Keratinocyte (primary cell): ENCODE measurements at regions not wholly inside any gene's neighbourhood (a gene's known extent, or its start where the extent isn't known, plus 50 kb on each side); places are given as distances from the start of the nearest gene placed in this dataset.

Source experiments
- DNase-seq: peaks from one replicate; pipeline ENCODE4 v3.0.0-alpha.2; 2011; ENCODE audit warnings: low read depth, missing footprints, low spot score
- FAIRE-seq: peaks from 2 replicates; lab custom pipeline; 2011; peaks lifted over from hg19 to GRCh38; lab: Jason Lieb, UNC
- H2AFZ ChIP-seq: 2 replicates; pipeline ENCODE4 v1.6.0; 2012; ENCODE audit warnings: low read length, control low read depth, inconsistent platforms; ENCODE audit not compliant: control insufficient read depth
- H3K27ac ChIP-seq: 2 replicates; pipeline ENCODE4 v1.5.1; 2011; ENCODE audit warnings: low read length; ENCODE audit not compliant: control insufficient read depth, insufficient read depth
- H3K27me3 ChIP-seq: 3 replicates; pipeline ENCODE4 v1.6.0; 2011; ENCODE audit warnings: low read length; ENCODE audit not compliant: control insufficient read depth, insufficient read depth; ENCODE audit errors: extremely low read depth
- H3K36me3 ChIP-seq, 2 experiments: 2 replicates in 1 of 2; 3 replicates in 1 of 2; pipeline ENCODE4 v1.5.1; 2011; ENCODE audit warnings: low read length in 2 of 2, mild to moderate bottlenecking in 1 of 2; ENCODE audit not compliant: control insufficient read depth in 2 of 2, insufficient read depth in 2 of 2; ENCODE audit errors: extremely low read depth in 1 of 2
- H3K4me1 ChIP-seq: 3 replicates; pipeline ENCODE4 v1.5.1; 2011; ENCODE audit warnings: low read length; ENCODE audit not compliant: control insufficient read depth, insufficient read depth; ENCODE audit errors: extremely low read depth
- H3K4me2 ChIP-seq: 3 replicates; pipeline ENCODE4 v1.6.0; 2011; ENCODE audit warnings: low read depth, low read length; ENCODE audit not compliant: control insufficient read depth, insufficient read depth; ENCODE audit errors: extremely low read depth
- H3K4me3 ChIP-seq, 3 experiments: fragments of 200-600 bp in 1 of 3; sonication (generic) in 1 of 3; 2 replicates in 2 of 3; 3 replicates in 1 of 3; pipeline ENCODE4 v1.5.1; 2011 to 2016; ENCODE audit warnings: low read length in 3 of 3, mild to moderate bottlenecking in 3 of 3, control low read depth in 2 of 3, inconsistent platforms in 1 of 3, low read depth in 1 of 3, mixed read lengths in 1 of 3, mixed run types in 1 of 3, moderate library complexity in 1 of 3; ENCODE audit not compliant: control insufficient read depth in 2 of 3, insufficient read depth in 2 of 3; ENCODE audit errors: extremely low read depth in 1 of 3
- H3K79me2 ChIP-seq: 2 replicates; pipeline ENCODE4 v1.6.0; 2012; ENCODE audit warnings: low read length; ENCODE audit not compliant: control insufficient read depth, insufficient read depth
- H3K9ac ChIP-seq: 3 replicates; pipeline ENCODE4 v1.6.0; 2011; ENCODE audit warnings: low read length; ENCODE audit not compliant: control insufficient read depth, insufficient read depth; ENCODE audit errors: extremely low read depth
- H3K9me1 ChIP-seq: 3 replicates; pipeline ENCODE4 v1.6.0; 2011; ENCODE audit warnings: low read length; ENCODE audit not compliant: control insufficient read depth, insufficient read depth; ENCODE audit errors: extremely low read depth
- H3K9me3 ChIP-seq: 2 replicates; pipeline ENCODE4 v1.5.1; 2012; ENCODE audit warnings: low read depth, low read length; ENCODE audit not compliant: control insufficient read depth
- H4K20me1 ChIP-seq: 3 replicates; pipeline ENCODE4 v1.6.0; 2011; ENCODE audit warnings: low read length; ENCODE audit not compliant: control insufficient read depth, insufficient read depth; ENCODE audit errors: extremely low read depth
- EZH2 ChIP-seq: IDR thresholded peaks from one replicate; pipeline ENCODE4 v1.6.1; 2012; ENCODE audit warnings: inconsistent platforms, mild to moderate bottlenecking, low read length, moderate library complexity
- dilution Hi-C: fragments of 300-500 bp; cut with MboI; formaldehyde crosslinking; loops from one replicate; pipeline ENCODE4 v1.7.0; 2020; ENCODE audit warnings: low sequenced_read_pairs; ENCODE audit not compliant: extremely low pct_ligation_motif_present
- TF ChIP-seq, protein P1 (sequence below), 3 experiments: IDR thresholded peaks in 1 of 3; conservative IDR thresholded peaks in 1 of 3; optimal IDR thresholded peaks in 1 of 3; 2 replicates in 2 of 3; 3 replicates in 1 of 3; pipeline versions ENCODE3 to v1.5.1; 2011; ENCODE audit warnings: low read length in 3 of 3, mild to moderate bottlenecking in 3 of 3, moderate library complexity in 2 of 3, control low read depth in 1 of 3, inconsistent platforms in 1 of 3; ENCODE audit not compliant: insufficient read depth in 2 of 3; ENCODE audit errors: extremely low read depth in 1 of 3

DNA sequence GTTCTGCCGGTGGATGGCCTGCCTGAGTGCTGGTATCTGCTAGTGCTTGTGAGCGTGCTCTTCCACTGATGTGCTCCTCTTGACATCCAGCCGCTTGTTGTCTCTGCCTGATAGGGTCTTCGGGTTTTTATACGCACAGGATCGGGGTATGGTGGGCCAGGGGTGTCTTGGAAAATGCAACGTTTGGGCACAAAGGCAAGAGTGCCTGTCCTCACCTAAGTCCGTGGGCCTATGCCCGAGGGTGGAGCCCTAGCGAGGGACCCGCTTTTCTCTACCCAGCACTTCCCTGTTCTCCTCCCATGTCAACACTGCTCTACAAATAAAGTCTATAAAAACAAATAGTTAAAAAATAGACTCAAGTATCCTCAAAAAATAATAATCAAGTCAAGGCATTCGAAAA lies 1007.8 kb downstream of the PLA2G4A start:
- Histone ChIP-seq H3K4me3 (no peak overlapping the region), H2AFZ (no peak overlapping the region), H3K27ac (no peak overlapping the region), H3K4me2 (no peak overlapping the region), H3K9me3 (no peaks in the 10 kb centered on the region), H4K20me1 (no peaks in the 10 kb centered on the region), H3K36me3 (no peaks in the 10 kb centered on the region), H3K27me3 (no peaks in the 10 kb centered on the region), H3K9ac (no peak overlapping the region), H3K9me1 (no peaks in the 10 kb centered on the region), H3K4me1 (peaks cover 8% of the 10 kb centered on the region), H3K79me2 (no peaks in the 10 kb centered on the region)
- TF ChIP-seq EZH2, result no peak
- TF ChIP-seq, protein P1, sequence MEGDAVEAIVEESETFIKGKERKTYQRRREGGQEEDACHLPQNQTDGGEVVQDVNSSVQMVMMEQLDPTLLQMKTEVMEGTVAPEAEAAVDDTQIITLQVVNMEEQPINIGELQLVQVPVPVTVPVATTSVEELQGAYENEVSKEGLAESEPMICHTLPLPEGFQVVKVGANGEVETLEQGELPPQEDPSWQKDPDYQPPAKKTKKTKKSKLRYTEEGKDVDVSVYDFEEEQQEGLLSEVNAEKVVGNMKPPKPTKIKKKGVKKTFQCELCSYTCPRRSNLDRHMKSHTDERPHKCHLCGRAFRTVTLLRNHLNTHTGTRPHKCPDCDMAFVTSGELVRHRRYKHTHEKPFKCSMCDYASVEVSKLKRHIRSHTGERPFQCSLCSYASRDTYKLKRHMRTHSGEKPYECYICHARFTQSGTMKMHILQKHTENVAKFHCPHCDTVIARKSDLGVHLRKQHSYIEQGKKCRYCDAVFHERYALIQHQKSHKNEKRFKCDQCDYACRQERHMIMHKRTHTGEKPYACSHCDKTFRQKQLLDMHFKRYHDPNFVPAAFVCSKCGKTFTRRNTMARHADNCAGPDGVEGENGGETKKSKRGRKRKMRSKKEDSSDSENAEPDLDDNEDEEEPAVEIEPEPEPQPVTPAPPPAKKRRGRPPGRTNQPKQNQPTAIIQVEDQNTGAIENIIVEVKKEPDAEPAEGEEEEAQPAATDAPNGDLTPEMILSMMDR (optimal IDR thresholded peaks at IDR 0.05 in 1 of 3, IDR thresholded peaks at IDR 0.05 in 1 of 3, conservative IDR thresholded peaks at IDR 0.05 in 1 of 3; ENCODE audit: extremely low read depth in 1 of 3, insufficient read depth in 2 of 3, low read length in 3 of 3), result no peak
- dilution Hi-C loops, result no loop called here
- no peak for DNase-seq
- FAIRE-seq, result no peak

DNA sequence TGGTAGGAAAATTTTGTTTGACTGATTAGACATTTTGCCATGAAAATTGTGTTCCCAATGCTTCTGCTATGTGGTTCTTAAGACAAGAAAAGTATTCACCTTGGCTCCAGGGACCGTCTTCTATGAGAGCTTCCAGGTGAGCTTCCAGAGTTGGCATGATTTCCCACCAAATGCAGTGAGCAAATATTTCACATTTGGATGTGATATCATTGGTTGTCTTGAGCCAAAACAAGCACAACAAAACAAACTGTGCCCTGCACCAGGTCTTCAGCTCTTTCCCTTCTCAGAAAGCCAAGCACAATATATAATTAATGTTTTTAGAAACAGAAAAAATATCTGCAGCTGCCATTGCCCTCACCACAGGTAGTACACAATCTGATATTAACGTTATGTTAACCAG lies 1009.0 kb downstream of the PLA2G4A start:
- no peak overlapping the region for H2AFZ ChIP-seq
- no peak overlapping the region for H3K4me2 ChIP-seq
- H3K27ac ChIP-seq, result no peak overlapping the region
- DNase-seq (no peak), FAIRE-seq (no peak)
- TF ChIP-seq, protein P1 (optimal IDR thresholded peaks at IDR 0.05 in 1 of 3, IDR thresholded peaks at IDR 0.05 in 1 of 3, conservative IDR thresholded peaks at IDR 0.05 in 1 of 3; ENCODE audit: extremely low read depth in 1 of 3, insufficient read depth in 2 of 3, low read length in 3 of 3), result no peak
- TF ChIP-seq EZH2, result no peak
- dilution Hi-C loops, result no loop called here
- H3K9ac ChIP-seq, result no peak overlapping the region
- no peaks in the 10 kb centered on the region for H3K79me2 ChIP-seq
- no peak overlapping the region for H3K4me3 ChIP-seq
- H3K27me3 ChIP-seq, result no peaks in the 10 kb centered on the region
- no peaks in the 10 kb centered on the region for H4K20me1 ChIP-seq
- H3K36me3 ChIP-seq, result no peaks in the 10 kb centered on the region
- H3K9me1 ChIP-seq, result no peaks in the 10 kb centered on the region
- H3K9me3 ChIP-seq, result no peaks in the 10 kb centered on the region
- H3K4me1 ChIP-seq, result peaks cover 14% of the 10 kb centered on the region
